IPS-NIHi11 (cell line): ENCODE measurements at regions not wholly inside any gene's neighbourhood (a gene's known extent, or its start where the extent isn't known, plus 50 kb on each side); places are given as distances from the start of the nearest gene placed in this dataset.
"Not testable (repeated sequence)": the region's sequence is repeated elsewhere in the genome, so short reads cannot be mapped to it uniquely, and the experiment has no call there.

ENCODE experiments used
- DNase-seq: peaks from one replicate; pipeline ENCODE4 v3.0.0; 2012; ENCODE audit warnings: mixed read lengths, low spot score

DNA sequence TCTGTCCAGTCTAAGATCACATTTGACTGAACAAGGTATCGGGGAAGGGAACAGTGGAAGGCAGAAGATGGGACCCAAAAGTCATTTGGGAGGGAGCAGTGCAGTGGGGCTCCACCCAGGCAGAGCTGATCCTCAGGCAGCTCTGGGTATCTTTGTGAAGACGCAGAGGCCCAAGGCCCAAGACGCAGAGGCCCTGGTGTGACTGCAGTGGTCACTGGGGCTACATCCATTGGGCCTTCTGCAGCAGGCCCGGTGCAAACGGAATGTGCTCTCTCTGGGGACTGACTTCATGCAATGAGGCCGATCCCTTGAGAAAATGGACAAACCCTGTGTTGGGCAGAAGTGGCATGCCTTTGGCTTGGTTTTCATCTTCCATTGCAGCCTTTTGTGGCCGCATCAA lies 463.4 kb upstream of the ZNF507 start:
- DNase-seq, result no peak

DNA sequence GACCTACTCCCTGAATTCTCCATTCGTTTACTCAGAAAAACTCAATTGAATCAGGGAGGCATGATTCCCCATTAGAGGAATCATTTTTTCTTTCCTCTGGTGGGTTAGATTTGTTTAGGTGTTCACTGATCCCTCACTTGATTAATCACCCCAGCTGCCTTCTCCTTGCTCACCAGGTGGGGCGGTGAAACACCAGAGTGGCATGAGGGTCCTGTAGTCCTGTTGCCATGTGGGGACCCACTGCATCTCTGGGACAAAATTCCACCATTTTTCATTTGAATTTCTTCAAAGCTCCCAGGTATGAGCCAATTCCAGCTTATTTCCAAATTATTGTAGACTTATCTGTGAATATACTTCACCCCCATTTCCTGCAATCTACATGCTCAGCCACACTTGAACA lies 462.7 kb upstream of the ZNF507 start:
- no peak for DNase-seq

DNA sequence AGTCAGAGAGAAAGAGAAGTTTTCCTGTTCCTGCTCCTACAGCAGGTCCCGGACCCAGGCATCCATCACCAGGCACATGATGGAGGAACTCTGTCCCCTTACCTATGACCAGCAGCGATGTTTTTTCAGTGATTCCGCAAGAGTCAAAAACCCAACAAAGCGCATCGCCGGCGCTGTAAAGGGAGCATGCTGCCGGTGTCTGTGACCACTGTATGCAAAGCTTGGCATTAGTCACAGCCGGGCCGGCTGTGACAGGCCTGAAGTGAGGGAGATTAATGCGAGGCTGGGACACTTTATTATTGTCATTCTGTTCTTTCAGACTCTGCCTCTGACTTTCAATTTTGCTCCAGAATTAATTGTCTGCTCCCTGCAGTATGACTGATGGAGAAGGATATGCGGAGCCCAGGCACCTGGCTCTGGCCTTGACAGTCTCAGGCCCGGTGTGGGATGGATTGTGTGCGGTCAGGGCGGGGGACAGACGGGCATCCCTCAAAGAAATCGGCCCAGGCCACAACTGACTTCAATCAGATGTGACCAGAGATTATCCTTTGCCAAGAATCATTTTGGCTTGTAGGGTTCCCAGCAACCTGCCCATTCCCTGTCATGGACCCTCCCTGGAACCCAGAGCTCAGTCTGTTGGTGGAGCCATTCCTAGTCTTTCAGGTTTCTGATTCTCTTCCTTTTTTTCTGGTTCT lies 462.0 kb upstream of the ZNF507 start:
- DNase-seq, result no peak

DNA sequence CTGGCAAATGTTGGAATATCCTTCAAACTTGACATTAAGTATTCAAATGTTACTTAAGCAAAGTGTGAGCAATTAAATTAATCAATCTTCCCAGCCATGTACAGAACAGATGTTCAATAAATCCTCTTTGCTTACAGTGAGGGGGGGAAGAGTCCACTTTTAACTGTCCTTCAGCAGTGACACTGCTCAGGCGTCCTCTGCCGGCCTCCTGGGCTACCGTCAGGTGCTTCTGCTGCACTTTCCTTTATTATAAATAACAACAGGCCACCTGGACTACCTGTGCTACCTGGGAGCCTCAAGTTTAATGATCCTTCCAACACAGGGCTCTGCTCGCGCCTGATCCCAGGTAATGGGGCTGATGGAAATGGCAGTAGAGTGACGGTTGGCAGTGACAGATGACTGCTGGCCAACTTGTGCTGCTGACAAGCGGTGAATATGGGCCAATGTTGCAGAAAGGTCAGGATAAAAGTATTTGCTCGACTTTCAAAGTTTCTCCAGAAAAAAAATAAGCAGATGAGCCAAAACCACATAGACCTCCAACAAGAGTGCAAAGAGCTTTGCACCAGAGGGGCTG lies 460.0 kb upstream of the ZNF507 start:
- DNase-seq, result no peak

DNA sequence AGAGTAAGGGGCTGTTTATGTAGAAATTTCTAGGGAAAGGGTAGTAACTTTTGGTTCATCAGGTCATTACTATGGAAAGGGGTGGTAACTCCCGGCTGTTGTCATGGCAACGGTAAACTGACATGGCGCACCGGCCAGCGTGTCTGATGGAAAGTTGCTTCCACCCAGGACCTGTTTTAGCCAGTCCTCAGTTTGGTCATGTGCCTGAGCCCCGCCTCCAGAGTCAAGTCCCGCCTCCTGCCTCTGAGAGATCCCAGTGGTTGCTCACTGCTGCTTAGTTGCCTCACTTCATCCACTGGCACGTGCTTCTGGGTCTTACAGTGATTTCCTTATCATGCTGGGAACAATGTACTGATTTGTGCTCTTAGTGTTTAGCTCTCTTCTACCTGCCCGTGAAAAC lies 455.2 kb upstream of the ZNF507 start:
- DNase-seq, result peak; percentile 17

DNA sequence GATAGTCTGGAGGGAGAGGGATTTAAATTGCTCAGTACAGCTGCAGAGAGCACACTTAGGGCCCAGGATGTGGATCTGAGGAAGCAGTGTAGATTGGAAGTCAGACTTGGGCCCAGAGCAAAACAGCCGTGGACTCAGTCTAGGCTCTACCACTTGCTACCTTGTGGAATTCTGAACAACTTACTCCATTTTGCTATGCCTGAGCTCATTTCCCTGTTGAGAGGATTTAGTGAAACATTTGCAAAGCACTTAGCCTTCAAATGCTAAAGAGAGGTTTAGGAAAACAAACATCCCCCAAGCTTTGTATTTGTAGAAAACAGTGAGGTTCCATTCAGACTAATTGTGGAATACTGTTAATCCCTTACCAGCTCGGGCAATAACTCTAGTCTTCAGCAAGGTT lies 453.4 kb upstream of the ZNF507 start:
- no peak for DNase-seq

DNA sequence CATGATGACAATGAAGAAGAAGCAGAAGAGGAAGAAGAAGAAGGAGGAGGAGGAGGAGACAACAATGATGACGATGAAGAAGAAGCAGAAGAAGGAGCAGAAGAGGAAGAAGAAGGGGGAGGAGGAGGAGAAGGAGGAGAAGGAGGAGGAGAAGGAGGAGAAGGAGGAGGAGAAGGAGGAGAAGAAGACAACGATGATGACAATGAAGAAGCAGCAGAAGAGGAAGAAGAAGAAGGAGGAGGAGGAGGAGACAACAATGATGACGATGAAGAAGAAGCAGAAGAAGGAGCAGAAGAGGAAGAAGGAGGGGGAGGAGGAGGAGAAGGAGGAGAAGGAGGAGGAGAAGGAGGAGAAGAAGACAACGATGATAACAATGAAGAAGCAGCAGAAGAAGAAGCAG lies 451.9 kb upstream of the ZNF507 start:
- DNase-seq, result not testable (repeated sequence)

DNA sequence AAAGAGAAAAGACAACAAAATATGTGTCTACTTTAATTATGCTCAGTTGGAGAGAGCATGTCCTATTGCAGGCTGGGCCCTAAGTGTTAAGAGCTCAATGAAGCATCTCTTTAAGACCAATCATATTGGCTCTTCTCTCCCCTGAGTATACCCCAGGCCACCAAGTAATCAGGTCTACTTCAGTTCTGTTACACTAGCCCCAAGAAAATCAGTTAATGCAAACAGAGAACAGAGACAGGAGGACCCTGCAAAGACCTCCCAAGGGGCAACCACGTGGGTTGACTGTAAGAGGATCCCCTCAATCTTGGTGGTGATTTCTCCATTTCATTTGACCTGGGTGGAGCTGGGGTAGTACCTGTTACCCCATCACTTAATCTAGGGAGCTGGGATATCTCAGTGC lies 451.0 kb upstream of the ZNF507 start:
- DNase-seq, result no peak

DNA sequence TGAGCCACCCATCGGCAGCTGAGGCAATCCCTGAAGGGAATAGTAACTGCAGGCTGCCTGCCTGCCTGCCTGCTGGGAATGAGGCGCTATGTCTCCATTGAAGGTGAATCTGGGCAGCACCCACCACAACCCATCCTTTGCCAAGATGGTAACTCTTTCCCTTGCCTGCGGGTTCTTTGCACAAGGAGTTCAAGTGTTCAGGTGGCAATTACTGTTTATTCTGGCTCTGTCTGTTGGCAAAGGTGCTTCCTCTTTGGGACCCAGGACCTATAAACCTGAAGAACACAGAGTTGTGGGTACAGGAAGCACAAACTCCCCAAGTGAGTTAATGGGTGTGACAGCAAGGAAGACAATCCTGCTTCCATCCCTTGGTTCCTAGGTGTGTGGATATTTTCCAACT lies 448.1 kb upstream of the ZNF507 start:
- DNase-seq, result no peak

DNA sequence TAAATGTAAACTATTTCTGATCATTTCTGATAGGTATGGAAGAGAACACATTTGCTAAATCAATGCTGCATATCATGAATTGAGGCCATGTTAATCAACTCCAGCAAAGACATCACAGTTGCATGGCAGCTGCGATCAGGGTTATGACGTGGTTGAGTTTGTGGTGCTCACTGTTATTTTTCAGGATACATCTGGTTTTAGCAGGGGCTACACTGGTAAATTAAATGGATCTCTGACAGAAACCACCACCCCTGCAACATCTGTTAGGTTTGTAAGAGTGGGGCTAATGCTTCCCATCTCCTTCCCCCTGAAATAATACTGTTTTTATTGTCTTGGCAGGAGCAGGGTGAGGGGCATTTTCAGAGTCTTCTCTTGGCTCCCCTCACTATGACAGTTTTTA lies 444.4 kb upstream of the ZNF507 start:
- DNase-seq, result no peak

DNA sequence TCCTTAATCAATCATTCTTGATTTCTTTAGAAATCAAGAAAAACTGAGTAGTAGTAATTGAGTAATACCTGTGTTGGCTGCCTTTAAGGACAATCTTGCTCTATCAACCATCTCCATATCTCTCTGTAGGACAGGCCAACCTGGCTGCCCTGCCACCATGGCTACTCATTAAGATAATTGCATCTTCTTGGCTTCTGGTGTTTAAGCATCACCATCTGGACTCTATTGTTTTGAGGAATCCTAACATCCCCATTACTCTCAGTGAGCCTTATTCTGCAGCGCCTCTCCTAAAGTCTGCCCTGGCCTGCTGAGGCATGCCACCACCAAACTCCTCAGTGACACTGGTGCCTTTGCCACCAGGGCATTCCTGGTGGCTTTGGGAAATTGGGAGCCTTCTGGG lies 442.6 kb upstream of the ZNF507 start:
- no peak for DNase-seq

DNA sequence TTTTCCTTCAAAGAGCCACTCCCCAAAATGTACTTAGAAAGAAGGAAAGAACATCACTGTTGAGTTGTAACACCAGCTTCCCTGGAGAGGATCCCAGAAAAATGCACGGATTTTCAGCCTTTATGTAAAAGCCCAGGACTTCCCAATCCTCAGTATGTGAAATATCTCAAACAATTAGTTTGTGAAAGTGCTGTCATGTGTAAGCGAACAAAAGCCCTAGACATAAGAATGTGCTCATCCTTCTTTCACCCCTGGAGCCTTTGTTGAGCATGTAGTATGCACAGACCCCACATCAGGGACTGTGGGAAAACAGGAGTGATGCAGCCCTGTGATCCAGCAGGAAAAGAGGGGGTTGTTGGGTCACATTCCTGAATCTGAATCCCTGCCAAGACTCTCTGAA lies 441.4 kb upstream of the ZNF507 start:
- no peak for DNase-seq

DNA sequence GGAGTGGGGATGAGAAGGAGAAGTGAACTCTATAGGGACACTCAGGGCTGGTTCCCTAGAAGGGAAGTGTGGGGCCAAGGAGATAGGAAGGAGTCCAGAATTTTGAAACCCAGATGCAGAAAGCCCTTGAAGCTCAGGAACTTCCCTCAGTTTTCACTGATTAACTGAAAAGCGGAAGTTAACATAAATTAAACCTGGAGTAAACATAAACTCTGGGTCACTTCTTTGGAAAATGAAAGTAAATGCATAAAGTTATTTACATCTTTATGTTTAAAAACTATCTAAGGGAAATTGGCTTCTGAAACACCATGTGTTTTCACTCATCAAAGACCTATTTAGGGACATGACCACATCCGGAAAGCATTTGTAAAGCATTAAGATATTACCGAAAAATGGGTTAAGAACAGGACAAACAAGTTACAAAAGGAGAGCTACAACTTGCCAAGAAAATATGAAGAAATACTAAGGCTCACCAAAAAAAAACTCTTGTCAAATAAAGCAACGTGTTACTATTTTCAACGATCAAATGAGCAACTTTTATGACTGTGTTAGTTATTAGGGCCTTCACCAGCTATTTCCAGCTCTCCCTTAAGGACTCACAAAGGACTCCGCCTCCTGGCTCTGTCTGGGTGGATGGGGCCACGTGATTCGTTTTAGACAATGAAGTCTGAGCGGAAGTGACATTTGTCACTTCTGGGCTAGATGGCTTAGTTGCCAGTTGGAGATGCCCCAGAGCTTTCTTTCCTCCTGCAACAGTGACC lies 439.1 kb upstream of the ZNF507 start:
- DNase-seq, result no peak

DNA sequence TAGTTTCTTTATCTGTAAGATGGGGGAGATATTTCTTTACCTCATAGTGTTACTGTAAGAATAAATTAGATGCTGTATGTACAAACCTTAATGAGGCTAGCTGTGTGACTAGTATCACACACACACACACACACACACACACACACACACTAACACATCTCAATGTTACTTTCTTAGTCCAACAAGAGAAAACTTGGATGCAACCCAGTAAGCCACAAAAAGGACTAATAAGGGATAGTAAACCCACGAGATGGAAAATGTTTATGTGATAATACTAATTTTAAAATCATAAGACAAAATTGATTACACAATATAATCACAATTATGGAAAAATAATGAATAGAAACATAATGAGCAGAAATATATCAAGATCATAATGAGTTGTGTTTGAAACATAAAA lies 437.7 kb upstream of the ZNF507 start:
- no peak for DNase-seq

DNA sequence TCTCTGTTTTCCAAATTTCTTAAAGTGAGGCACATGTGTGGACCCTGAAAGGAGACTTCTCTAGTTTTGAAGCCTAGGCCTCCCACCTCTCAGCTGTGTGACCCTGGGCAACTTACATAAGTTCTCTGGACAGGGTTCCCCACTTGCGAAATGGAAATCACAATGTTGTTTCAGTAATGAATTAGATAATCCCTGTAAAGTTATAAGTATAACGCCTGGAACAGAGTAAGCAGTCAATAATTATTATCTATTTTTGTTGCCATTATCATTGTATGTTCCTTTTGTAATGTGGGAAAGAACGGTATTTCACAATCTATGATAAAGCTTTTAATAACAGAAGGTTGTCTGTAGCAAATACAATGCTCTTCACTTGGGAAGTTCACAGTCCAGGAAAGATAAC lies 437.3 kb upstream of the ZNF507 start:
- DNase-seq, result no peak

DNA sequence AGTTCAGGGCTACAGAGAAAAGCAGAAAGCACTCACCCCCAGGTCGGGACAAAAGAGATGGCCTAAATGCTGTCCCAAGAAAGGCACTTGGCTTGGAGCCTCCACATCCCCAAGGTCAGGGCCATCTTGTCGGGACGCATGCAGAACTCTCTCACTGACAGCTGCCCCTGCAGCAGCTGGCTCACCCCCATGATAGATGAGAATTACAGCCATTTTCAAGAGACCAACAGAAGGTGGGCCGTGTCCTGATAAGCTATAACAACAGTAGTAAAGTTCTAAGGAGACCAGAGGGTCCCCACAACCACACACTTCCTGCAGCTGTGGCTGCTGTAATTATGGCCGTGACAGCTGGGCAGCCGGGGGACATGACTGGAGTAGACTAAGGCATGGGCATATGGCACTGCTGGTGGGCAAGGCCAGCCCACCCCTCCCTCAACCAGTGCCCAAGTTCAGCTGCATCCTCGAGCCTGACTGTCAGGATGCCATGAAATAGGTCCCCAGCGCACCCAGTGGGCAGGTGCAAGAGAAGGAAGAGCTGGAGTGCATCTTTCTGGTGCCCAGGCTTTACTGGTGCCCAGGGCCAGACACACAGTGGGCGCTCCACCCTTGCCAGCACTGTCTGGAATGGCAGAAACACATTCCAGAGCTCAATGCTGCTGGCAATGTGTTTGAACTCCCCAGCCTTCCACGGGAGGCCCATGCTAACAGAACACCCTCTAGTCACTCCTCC lies 436.7 kb upstream of the ZNF507 start:
- DNase-seq, result no peak

DNA sequence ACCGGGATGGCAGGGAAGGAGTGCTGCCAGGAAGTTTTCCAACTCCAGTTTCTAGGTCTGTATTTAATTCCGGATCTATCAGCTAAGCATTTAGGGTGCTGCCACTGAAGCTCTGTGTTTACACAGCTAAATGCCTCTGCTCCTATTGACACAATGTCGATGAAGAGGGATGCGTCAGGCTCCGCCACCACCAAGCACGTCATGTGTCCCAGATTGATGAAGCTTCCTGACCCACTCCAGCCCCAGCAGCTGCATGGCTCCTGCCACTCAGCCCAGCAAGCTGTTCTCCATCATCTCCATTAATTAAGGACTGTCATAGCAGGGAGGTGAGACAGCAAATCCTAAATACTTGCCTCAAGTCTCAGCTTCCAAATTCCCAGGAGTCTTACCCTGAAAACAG lies 435.2 kb upstream of the ZNF507 start:
- no peak for DNase-seq

DNA sequence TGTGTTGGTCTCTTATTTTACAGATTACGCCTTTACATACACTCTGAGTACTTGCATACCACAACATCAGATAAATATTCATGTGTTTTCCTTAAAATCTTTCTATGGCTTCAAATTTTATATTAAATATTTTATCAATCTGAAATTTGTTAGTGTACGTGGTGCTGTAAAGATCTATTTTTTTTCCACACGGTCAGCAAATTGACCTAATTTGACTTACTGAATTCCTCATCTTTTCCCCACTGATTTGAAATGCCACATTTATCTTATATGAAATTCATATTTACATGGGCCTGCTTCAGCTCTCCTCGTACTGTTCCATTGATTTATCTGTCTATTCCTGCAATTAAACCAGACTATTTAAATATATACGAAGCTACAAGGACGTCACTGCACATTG lies 433.8 kb upstream of the ZNF507 start:
- DNase-seq, result no peak

DNA sequence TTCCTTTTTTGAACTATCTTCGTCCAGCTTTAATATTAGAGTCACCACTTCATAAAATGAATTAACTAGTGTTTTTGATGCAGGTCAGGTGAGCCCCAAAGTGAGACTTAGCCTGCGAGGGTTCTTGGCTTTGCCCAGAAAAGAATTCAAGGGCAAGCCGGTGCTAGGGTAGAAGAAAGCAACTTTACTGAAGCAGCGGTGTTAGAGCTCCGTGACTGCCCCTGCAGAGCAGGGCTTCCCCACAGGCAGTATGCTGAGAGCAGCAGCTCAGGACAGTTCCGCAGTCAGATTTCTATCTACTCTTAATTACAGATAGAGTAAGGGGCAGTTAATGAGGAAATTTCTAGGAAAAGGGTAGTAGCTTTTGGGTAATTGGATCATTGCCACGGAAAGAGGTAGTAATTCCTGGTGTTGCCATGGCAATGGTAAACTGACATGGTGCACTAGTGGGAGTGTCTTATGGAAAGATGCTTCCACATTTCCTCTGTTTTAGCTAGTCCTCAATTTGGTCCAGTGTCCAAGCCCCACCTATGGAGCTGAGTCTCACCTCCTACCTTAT lies 432.2 kb upstream of the ZNF507 start:
- no peak for DNase-seq

DNA sequence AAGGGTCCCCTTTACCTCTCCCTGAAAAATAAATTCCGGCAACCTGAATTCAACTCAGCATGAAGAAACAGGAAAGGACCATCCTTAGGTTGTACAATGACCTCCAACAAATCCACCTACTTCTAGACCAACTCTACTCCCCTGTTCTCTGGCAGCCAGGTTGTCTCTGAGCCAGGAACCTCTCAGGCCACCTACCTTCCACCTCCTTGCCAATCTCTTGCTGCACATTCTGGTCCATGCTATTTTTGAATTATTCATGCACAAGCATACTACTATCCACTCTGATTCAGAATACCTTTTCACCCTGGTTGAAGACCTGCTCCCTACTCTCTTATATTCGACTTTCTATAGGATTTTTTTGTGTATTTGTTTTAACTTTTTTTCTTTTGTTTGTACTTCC lies 415.0 kb upstream of the ZNF507 start:
- DNase-seq, result no peak

DNA sequence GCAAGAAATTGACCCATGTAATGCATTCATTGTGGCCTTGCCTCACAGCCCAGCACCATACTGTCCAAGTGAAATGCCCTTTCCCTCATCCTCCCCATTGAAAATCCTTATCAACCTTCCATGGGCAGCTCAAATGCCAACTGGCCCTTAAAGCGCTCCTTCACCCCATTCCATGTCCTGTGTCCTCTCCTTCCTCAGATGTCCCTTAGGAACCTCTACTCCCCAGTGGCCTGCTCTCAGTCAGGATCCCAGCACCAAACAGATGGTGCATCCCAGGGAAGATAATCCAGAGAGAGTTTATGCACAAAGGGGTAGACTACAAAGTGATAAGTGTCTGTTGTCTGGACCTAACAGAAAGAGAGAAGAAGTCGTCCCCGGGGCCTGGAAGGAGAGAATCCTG lies 407.4 kb upstream of the ZNF507 start:
- DNase-seq, result no peak

DNA sequence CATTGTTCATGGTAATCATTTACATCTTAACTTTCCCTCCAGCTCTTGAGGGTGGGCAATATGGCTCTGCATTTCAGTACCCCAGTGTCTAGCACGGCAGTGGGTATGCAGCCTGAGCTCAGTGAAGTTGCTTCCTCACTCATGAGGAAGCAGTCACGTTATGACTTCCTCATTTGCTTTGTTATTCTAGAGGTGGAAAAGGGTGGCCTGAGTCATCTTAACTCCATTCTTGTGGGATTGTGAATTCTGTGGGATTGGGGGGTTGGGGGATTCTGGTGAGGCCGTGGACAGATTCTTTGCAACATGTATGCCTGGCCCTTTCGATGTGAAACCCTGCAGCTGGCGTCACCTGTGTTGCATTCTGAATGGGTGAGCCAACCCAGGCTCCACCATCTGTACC lies 406.7 kb upstream of the ZNF507 start:
- no peak for DNase-seq

DNA sequence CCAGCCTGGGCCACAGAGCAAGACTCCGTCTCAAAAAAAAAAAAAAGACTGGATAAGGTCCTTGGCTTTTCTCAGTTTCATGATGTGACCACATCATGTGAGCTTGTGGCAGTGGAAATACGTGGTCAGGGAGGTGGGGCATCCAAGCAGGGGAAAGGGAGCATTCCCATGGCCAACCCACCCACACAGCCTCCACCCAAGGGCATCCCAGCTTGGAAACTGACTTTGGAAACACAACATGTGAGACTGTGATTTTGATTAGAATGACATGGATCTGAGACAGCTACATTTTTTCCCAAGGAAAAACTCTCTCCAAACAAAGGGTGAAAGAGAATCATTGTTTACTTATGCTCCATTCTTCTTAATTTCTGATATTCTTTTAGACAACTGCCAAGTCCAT lies 405.0 kb upstream of the ZNF507 start:
- DNase-seq, result no peak
